Tibial nerve (tissue), 4 donors: ENCODE measurements at regions not wholly inside any gene's neighbourhood (a gene's known extent, or its start where the extent isn't known, plus 50 kb on each side); places are given as distances from the start of the nearest gene placed in this dataset.

ENCODE experiments used
- EP300 ChIP-seq, 2 donors: sonication (generic); formaldehyde crosslinking; IDR thresholded peaks; one replicate each; pipeline ENCODE4 v1.6.1; 2017; ENCODE audit warnings: antibody characterized with exemption in 2 of 2, mild to moderate bottlenecking in 1 of 2
- POLR2A ChIP-seq, 2 donors: fragments of 450-650 bp; IDR thresholded peaks; one replicate each; pipeline ENCODE4 v1.6.1; 2017; ENCODE audit warnings: antibody characterized with exemption in 2 of 2, mild to moderate bottlenecking in 2 of 2, moderate library complexity in 2 of 2
- TF ChIP-seq, protein P1 (sequence below), 5 experiments: fragments of 200-600 bp in 3 of 5; fragments of 450-650 bp in 2 of 5; sonication (generic) in 3 of 5; IDR thresholded peaks; one replicate each; pipeline ENCODE4 v1.5.1; 2016 to 2019; ENCODE audit warnings: antibody characterized with exemption in 5 of 5, mild to moderate bottlenecking in 3 of 5, moderate library complexity in 2 of 5

DNA sequence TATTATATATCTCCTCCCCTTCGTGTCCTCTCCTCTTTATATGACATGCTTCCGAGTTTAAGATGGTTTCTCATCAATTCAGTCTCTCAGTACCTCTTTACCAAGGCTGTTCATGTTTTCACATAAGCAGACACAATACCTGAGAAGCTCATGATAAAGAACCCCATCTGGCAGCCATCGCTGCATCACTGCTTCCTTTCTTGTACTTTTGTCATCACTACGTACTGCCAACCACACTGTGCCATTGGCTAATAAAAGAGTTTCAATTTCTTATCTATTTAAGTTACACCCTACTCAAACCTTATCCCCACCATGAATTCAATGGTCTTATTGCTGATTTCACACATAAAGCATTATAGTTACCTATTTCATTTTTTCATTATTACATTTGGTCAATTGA, 484.7 kb upstream of the CNTN4 start:
- TF ChIP-seq, protein P1, sequence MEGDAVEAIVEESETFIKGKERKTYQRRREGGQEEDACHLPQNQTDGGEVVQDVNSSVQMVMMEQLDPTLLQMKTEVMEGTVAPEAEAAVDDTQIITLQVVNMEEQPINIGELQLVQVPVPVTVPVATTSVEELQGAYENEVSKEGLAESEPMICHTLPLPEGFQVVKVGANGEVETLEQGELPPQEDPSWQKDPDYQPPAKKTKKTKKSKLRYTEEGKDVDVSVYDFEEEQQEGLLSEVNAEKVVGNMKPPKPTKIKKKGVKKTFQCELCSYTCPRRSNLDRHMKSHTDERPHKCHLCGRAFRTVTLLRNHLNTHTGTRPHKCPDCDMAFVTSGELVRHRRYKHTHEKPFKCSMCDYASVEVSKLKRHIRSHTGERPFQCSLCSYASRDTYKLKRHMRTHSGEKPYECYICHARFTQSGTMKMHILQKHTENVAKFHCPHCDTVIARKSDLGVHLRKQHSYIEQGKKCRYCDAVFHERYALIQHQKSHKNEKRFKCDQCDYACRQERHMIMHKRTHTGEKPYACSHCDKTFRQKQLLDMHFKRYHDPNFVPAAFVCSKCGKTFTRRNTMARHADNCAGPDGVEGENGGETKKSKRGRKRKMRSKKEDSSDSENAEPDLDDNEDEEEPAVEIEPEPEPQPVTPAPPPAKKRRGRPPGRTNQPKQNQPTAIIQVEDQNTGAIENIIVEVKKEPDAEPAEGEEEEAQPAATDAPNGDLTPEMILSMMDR (IDR thresholded peaks at IDR 0.05), result no peak
- TF ChIP-seq POLR2A (IDR thresholded peaks at IDR 0.05) (no peak), EP300 (IDR thresholded peaks at IDR 0.05) (no peak)
